H1 (cell line): ENCODE measurements at regions not wholly inside any gene's neighbourhood (a gene's known extent, or its start where the extent isn't known, plus 50 kb on each side); places are given as distances from the start of the nearest gene placed in this dataset.
A peak's percentile ranks its signal among the peaks of the same experiment; 100 is the strongest.

Source experiments
- BRCA1 ChIP-seq: IDR thresholded peaks from 2 replicates; pipeline ENCODE4 v1.6.1; 2012; ENCODE audit warnings: low read depth, low read length, improper control_type of control experiment
- CEBPB ChIP-seq: IDR thresholded peaks from 2 replicates; pipeline ENCODE4 v1.6.1; 2012; ENCODE audit warnings: low read depth, low read length
- CREB1 ChIP-seq: IDR thresholded peaks from 2 replicates; pipeline ENCODE4 v1.6.1; 2012; ENCODE audit warnings: inconsistent platforms
- CTCF ChIP-seq, 3 experiments: IDR thresholded peaks; 1 replicate in 2 of 3; 2 replicates in 1 of 3; pipeline versions ENCODE4 v1.5.1 to v1.6.1; 2011; ENCODE audit warnings: low read length in 3 of 3, mild to moderate bottlenecking in 3 of 3, inconsistent platforms in 2 of 3, low read depth in 1 of 3, moderate library complexity in 1 of 3; ENCODE audit not compliant: insufficient read depth in 1 of 3; ENCODE audit errors: control extremely low read depth in 1 of 3
- EP300 ChIP-seq, 2 experiments: IDR thresholded peaks; 1 replicate in 1 of 2; 2 replicates in 1 of 2; pipeline ENCODE4 v1.6.1; 2011 to 2012; ENCODE audit warnings: low read depth in 2 of 2, low read length in 2 of 2, mild to moderate bottlenecking in 2 of 2, borderline replicate concordance in 1 of 2, inconsistent platforms in 1 of 2, moderate library complexity in 1 of 2
- EZH2 ChIP-seq: fragments of 200-600 bp; sonication (generic); IDR thresholded peaks from 2 replicates; pipeline ENCODE4 v1.7.1; 2012; ENCODE audit warnings: low read depth, mild to moderate bottlenecking, moderate library complexity, low read length, inconsistent platforms; ENCODE audit not compliant: severe bottlenecking
- JUND ChIP-seq: IDR thresholded peaks from 2 replicates; pipeline ENCODE4 v1.6.1; 2011; ENCODE audit warnings: mild to moderate bottlenecking, improper control_type of control experiment, low read length
- NRF1 ChIP-seq: IDR thresholded peaks from 2 replicates; pipeline ENCODE4 v1.6.1; 2011; ENCODE audit warnings: mild to moderate bottlenecking, low read depth, low read length, improper control_type of control experiment
- POLR2A ChIP-seq, 2 experiments: IDR thresholded peaks; 1 replicate in 1 of 2; 2 replicates in 1 of 2; pipeline ENCODE4 v1.6.1; 2011; ENCODE audit warnings: low read depth in 2 of 2, low read length in 2 of 2, mild to moderate bottlenecking in 2 of 2; ENCODE audit errors: control extremely low read depth in 1 of 2
- POLR2AphosphoS5 ChIP-seq: IDR thresholded peaks from 2 replicates; pipeline ENCODE4 v1.6.1; 2011; ENCODE audit warnings: low read depth, low read length
- RAD21 ChIP-seq, 2 experiments: IDR thresholded peaks in 1 of 2; conservative IDR thresholded peaks in 1 of 2; 2 replicates each; pipeline ENCODE4 v1.6.1; 2011; ENCODE audit warnings: low read depth in 2 of 2, low read length in 2 of 2, improper control_type of control experiment in 1 of 2, inconsistent platforms in 1 of 2, mild to moderate bottlenecking in 1 of 2, moderate library complexity in 1 of 2
- SIN3A ChIP-seq, 2 experiments: IDR thresholded peaks in 1 of 2; conservative IDR thresholded peaks in 1 of 2; 2 replicates each; pipeline ENCODE4 v1.6.1; 2011 to 2012; ENCODE audit warnings: low read length in 2 of 2, improper control_type of control experiment in 1 of 2, low read depth in 1 of 2, mild to moderate bottlenecking in 1 of 2
- TAF1 ChIP-seq: IDR thresholded peaks from 2 replicates; pipeline ENCODE4 v1.6.1; 2011; ENCODE audit warnings: mild to moderate bottlenecking, low read depth, low read length
- TBP ChIP-seq: IDR thresholded peaks from 2 replicates; pipeline ENCODE4 v1.6.1; 2011; ENCODE audit warnings: low read depth, low read length, improper control_type of control experiment

DNA sequence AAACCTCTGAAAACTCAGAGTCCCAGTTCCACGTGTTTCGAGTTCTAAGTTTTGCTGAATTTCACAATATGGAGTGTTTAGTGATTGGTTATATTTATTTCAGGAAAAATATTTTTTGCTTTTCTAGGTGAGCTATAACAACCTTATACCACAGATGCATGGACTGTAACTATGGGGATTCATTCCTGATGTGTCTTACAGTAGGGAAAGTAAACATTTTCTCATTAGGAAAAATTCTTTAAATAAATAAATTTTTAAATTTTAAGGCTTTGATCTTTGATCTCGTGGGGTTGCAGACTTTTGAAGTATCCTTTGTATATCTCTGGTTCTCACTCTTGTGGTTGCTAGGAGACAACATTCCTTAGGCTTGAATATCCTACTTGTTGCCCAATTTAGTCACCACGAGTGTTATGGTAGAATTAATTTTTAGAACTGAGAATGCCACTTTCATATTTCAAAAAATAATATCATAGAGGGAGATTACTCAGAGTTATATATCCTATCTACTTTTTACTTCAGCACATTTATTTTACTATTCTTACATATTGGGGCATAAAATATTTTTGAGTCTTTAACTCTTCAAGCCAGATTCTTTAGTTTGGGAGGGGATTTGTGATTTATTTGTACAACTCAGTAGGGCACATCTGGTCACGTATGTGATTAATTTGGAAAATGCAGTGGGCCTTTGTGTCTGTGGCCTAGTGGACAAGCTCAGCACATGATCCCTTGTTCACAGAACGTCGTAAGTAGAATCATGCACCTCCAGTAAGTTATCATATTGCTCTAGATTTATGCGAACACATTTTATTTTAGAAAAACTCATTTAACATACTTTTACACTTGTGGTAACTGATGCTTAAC lies 224.0 kb downstream of the TTC6 start:
- no peak for TF ChIP-seq EP300 (IDR thresholded peaks at IDR 0.05; ENCODE audit: borderline replicate concordance in 1 of 2, low read depth in 2 of 2, low read length in 2 of 2)
- no peak for TF ChIP-seq CTCF (IDR thresholded peaks at IDR 0.05; ENCODE audit: control extremely low read depth in 1 of 3, insufficient read depth in 1 of 3, low read depth in 1 of 3, low read length in 3 of 3)
- TF ChIP-seq POLR2A (IDR thresholded peaks at IDR 0.05; ENCODE audit: control extremely low read depth in 1 of 2, low read depth in 2 of 2, low read length in 2 of 2), result no peak
- TF ChIP-seq CEBPB, result peak; percentile 27; the same call in 1 of the 2 replicates
- no peak for TF ChIP-seq POLR2AphosphoS5
- TF ChIP-seq JUND, result no peak
- TF ChIP-seq TBP, result no peak
- TF ChIP-seq TAF1, result no peak
- TF ChIP-seq CREB1, result no peak
- TF ChIP-seq EZH2, result no peak
- TF ChIP-seq SIN3A (conservative IDR thresholded peaks at IDR 0.05 in 1 of 2, IDR thresholded peaks at IDR 0.05 in 1 of 2; ENCODE audit: low read depth in 1 of 2, low read length in 2 of 2), result no peak
- no peak for TF ChIP-seq BRCA1
- TF ChIP-seq RAD21 (IDR thresholded peaks at IDR 0.05 in 1 of 2, conservative IDR thresholded peaks at IDR 0.05 in 1 of 2; ENCODE audit: low read depth in 2 of 2, low read length in 2 of 2), result no peak
- no peak for TF ChIP-seq NRF1
